IPS DF 6.9 (cell line): ENCODE measurements at regions not wholly inside any gene's neighbourhood (a gene's known extent, or its start where the extent isn't known, plus 50 kb on each side); places are given as distances from the start of the nearest gene placed in this dataset.

Experiments
- DNase-seq: peaks from one replicate; pipeline ENCODE4 v3.0.0-alpha.2; 2013; ENCODE audit warnings: low read depth, low spot score
- H3K27ac ChIP-seq: one replicate; pipeline ENCODE4 v1.5.1; 2013; ENCODE audit warnings: low read length, control low read depth
- H3K27me3 ChIP-seq: 2 replicates; pipeline ENCODE4 v1.6.1; 2013; ENCODE audit warnings: mild to moderate bottlenecking, low read length; ENCODE audit not compliant: control insufficient read depth, insufficient read depth
- H3K36me3 ChIP-seq: 2 replicates; pipeline ENCODE4 v1.6.1; 2013; ENCODE audit warnings: low read length; ENCODE audit not compliant: control insufficient read depth, insufficient read depth
- H3K4me1 ChIP-seq: 2 replicates; pipeline ENCODE4 v1.6.1; 2013; ENCODE audit warnings: low read length; ENCODE audit not compliant: control insufficient read depth, insufficient read depth
- H3K4me3 ChIP-seq: 2 replicates; pipeline ENCODE4 v1.5.1; 2013; ENCODE audit warnings: mild to moderate bottlenecking, low read length
- H3K9me3 ChIP-seq: 2 replicates; pipeline ENCODE4 v1.6.1; 2013; ENCODE audit warnings: low read length, inconsistent platforms; ENCODE audit not compliant: control insufficient read depth, insufficient read depth
- WGBS: extraction: QIAGEN DNeasy Blood & Tissue Kit; methylation state at CpG from one replicate; pipeline ENCODE4 v1.1.7; 2013; ENCODE audit warnings: mixed read lengths, missing lambda C conversion rate; ENCODE audit not compliant: insufficient read length, insufficient coverage; 5-methylcytosine and 5-hydroxymethylcytosine counted together

GRCh38 chr11:36822829-36823228 is 224.8 kb upstream of the RAG2 start:
- no peaks in the 10 kb centered on the region for H3K27me3 ChIP-seq
- H3K4me3 ChIP-seq, result no peak overlapping the region
- H3K27ac ChIP-seq, result no peak overlapping the region
- H3K36me3 ChIP-seq, result no peaks in the 10 kb centered on the region
- no CpG with 5 or more reads among the region's 1 CpG for WGBS
- H3K9me3 ChIP-seq, result no peaks in the 10 kb centered on the region
- no peaks in the 10 kb centered on the region for H3K4me1 ChIP-seq
- DNase-seq, result no peak

GRCh38 chr11:36818410-36818809 is 220.4 kb upstream of the RAG2 start:
- no peaks in the 10 kb centered on the region for H3K27me3 ChIP-seq
- no peaks in the 10 kb centered on the region for H3K9me3 ChIP-seq
- H3K27ac ChIP-seq, result no peak overlapping the region
- H3K36me3 ChIP-seq, result no peaks in the 10 kb centered on the region
- no CpG with 5 or more reads among the region's 2 CpGs for WGBS
- H3K4me1 ChIP-seq, result no peaks in the 10 kb centered on the region
- peak; percentile 25 for DNase-seq
- no peak overlapping the region for H3K4me3 ChIP-seq

- Histone ChIP-seq H3K4me1 (no peaks in the 10 kb centered on the region), H3K27ac (no peak overlapping the region), H3K36me3 (no peaks in the 10 kb centered on the region), H3K27me3 (no peaks in the 10 kb centered on the region), H3K9me3 (no peaks in the 10 kb centered on the region), H3K4me3 (no peak overlapping the region)
- DNase-seq, result no peak
- WGBS, result no CpG with 5 or more reads among the region's 6 CpGs
These were observed 219.4 kb upstream of the RAG2 start for GRCh38 chr11:36817336-36817965.

GRCh38 chr11:36809303-36809702 is 211.3 kb upstream of the RAG2 start:
- Histone ChIP-seq H3K36me3 (no peaks in the 10 kb centered on the region), H3K27ac (no peak overlapping the region), H3K27me3 (no peaks in the 10 kb centered on the region), H3K9me3 (no peaks in the 10 kb centered on the region), H3K4me3 (no peak overlapping the region), H3K4me1 (no peaks in the 10 kb centered on the region)
- DNase-seq, result no peak

GRCh38 chr11:36807871-36808270 is 209.8 kb upstream of the RAG2 start:
- DNase-seq, result no peak
- no peaks in the 10 kb centered on the region for H3K4me1 ChIP-seq
- no peaks in the 10 kb centered on the region for H3K27me3 ChIP-seq
- no peak overlapping the region for H3K4me3 ChIP-seq
- H3K27ac ChIP-seq, result no peak overlapping the region
- WGBS, result no CpG with 5 or more reads among the region's 4 CpGs
- no peaks in the 10 kb centered on the region for H3K9me3 ChIP-seq
- no peaks in the 10 kb centered on the region for H3K36me3 ChIP-seq

- no peaks in the 10 kb centered on the region for H3K4me1 ChIP-seq
- no peaks in the 10 kb centered on the region for H3K36me3 ChIP-seq
- no peaks in the 10 kb centered on the region for H3K9me3 ChIP-seq
- WGBS, result no CpG with 5 or more reads among the region's 7 CpGs
- H3K27ac ChIP-seq, result no peak overlapping the region
- H3K4me3 ChIP-seq, result no peak overlapping the region
- no peak for DNase-seq
- H3K27me3 ChIP-seq, result no peaks in the 10 kb centered on the region
These were observed 205.0 kb upstream of the RAG2 start for GRCh38 chr11:36803084-36803483.

- no peaks in the 10 kb centered on the region for H3K27me3 ChIP-seq
- peaks cover 2% of the 10 kb centered on the region; the same call in 1 of the 2 replicates for H3K4me1 ChIP-seq
- H3K9me3 ChIP-seq, result no peaks in the 10 kb centered on the region
- no peaks in the 10 kb centered on the region for H3K36me3 ChIP-seq
- DNase-seq, result no peak
- H3K27ac ChIP-seq, result no peak overlapping the region
- H3K4me3 ChIP-seq, result no peak overlapping the region
- no CpG with 5 or more reads among the region's 11 CpGs for WGBS
These were observed 195.2 kb upstream of the RAG2 start for GRCh38 chr11:36792996-36793914.

- no CpG with 5 or more reads among the region's 2 CpGs for WGBS
- Histone ChIP-seq H3K4me1 (peaks cover 2% of the 10 kb centered on the region; the same call in 1 of the 2 replicates), H3K4me3 (no peak overlapping the region), H3K27me3 (no peaks in the 10 kb centered on the region), H3K9me3 (no peaks in the 10 kb centered on the region), H3K36me3 (no peaks in the 10 kb centered on the region), H3K27ac (no peak overlapping the region)
- no peak for DNase-seq
These were observed 193.9 kb upstream of the RAG2 start for GRCh38 chr11:36791957-36792356.

GRCh38 chr11:36790526-36790925 is 192.5 kb upstream of the RAG2 start:
- Histone ChIP-seq H3K9me3 (no peaks in the 10 kb centered on the region), H3K27me3 (no peaks in the 10 kb centered on the region), H3K4me3 (no peak overlapping the region), H3K4me1 (peaks cover 2% of the 10 kb centered on the region; the same call in 1 of the 2 replicates), H3K27ac (no peak overlapping the region), H3K36me3 (no peaks in the 10 kb centered on the region)
- WGBS, result no CpG with 5 or more reads among the region's 3 CpGs
- no peak for DNase-seq

- H3K27ac ChIP-seq, result no peak overlapping the region
- H3K4me3 ChIP-seq, result no peak overlapping the region
- no CpG with 5 or more reads among the region's 1 CpG for WGBS
- no peak for DNase-seq
- no peaks in the 10 kb centered on the region for H3K36me3 ChIP-seq
- H3K27me3 ChIP-seq, result no peaks in the 10 kb centered on the region
- H3K4me1 ChIP-seq, result no peaks in the 10 kb centered on the region
- no peaks in the 10 kb centered on the region for H3K9me3 ChIP-seq
These were observed 185.8 kb upstream of the RAG2 start for GRCh38 chr11:36783808-36784207.
